T47D (cell line): ENCODE measurements at regions not wholly inside any gene's neighbourhood (a gene's known extent, or its start where the extent isn't known, plus 50 kb on each side); places are given as distances from the start of the nearest gene placed in this dataset.

Experiments
- DNase-seq, 2 experiments: peaks; one replicate each; pipeline versions ENCODE4 v3.0.0 to v3.0.0-alpha.2; 2011 to 2012; ENCODE audit warnings: low read depth in 1 of 2, low spot score in 1 of 2
- JUND ChIP-seq: IDR thresholded peaks from 2 replicates; pipeline ENCODE4 v1.6.1; 2012; ENCODE audit warnings: low read depth
- in situ Hi-C: cut with HindIII; loops from 2 replicates; pipeline ENCODE4 v1.10.0; 2016; ENCODE audit warnings: low sequenced_read_pairs, low pct_unique_long_range_greater_than_20kb

GRCh38 chr16:51436742-51437141 is 285.7 kb upstream of the SALL1 start:
- in situ Hi-C loops, result no loop called here
- TF ChIP-seq JUND, result no peak
- DNase-seq, result no peak

GRCh38 chr16:51434567-51435198 is 283.6 kb upstream of the SALL1 start:
- no peak for DNase-seq
- TF ChIP-seq JUND, result no peak
- in situ Hi-C loops, result no loop called here

GRCh38 chr16:51433599-51433998 is 282.5 kb upstream of the SALL1 start:
- in situ Hi-C loops, result no loop called here
- no peak for TF ChIP-seq JUND
- DNase-seq, result no peak

GRCh38 chr16:51431517-51432241 is 280.6 kb upstream of the SALL1 start:
- TF ChIP-seq JUND, result no peak
- in situ Hi-C loops, result no loop called here
- DNase-seq, result no peak

GRCh38 chr16:51430716-51431369 is 279.8 kb upstream of the SALL1 start:
- no peak for DNase-seq
- TF ChIP-seq JUND, result no peak
- in situ Hi-C loops, result no loop called here

- DNase-seq, result no peak
- no peak for TF ChIP-seq JUND
- in situ Hi-C loops, result no loop called here
Measured at GRCh38 chr16:51429041-51429440, 278.0 kb upstream of the SALL1 start.

GRCh38 chr16:51427085-51427484 is 276.0 kb upstream of the SALL1 start:
- no peak for TF ChIP-seq JUND
- DNase-seq, result no peak
- in situ Hi-C loops, result no loop called here

- in situ Hi-C loops, result no loop called here
- DNase-seq, result no peak
- TF ChIP-seq JUND, result no peak
Measured at GRCh38 chr16:51426276-51426675, 275.2 kb upstream of the SALL1 start.

GRCh38 chr16:51420247-51420646 is 269.2 kb upstream of the SALL1 start:
- TF ChIP-seq JUND, result no peak
- no peak for DNase-seq
- in situ Hi-C loops, result no loop called here

GRCh38 chr16:51419768-51420167 is 268.7 kb upstream of the SALL1 start:
- TF ChIP-seq JUND, result no peak
- in situ Hi-C loops, result no loop called here
- no peak for DNase-seq

GRCh38 chr16:51418258-51418657 is 267.2 kb upstream of the SALL1 start:
- DNase-seq, result no peak
- no peak for TF ChIP-seq JUND
- in situ Hi-C loops, result no loop called here

GRCh38 chr16:51416926-51417325 is 265.9 kb upstream of the SALL1 start:
- TF ChIP-seq JUND, result no peak
- in situ Hi-C loops, result no loop called here
- no peak for DNase-seq

- no peak for TF ChIP-seq JUND
- no peak for DNase-seq
- in situ Hi-C loops, result no loop called here
Measured at GRCh38 chr16:51410125-51410524, 259.1 kb upstream of the SALL1 start.
